ENCODE measurements at regions not wholly inside any gene's neighbourhood (a gene's known extent, or its start where the extent isn't known, plus 50 kb on each side); places are given as distances from the start of the nearest gene placed in this dataset.

- Histone ChIP-seq H3K27ac (ENCODE audit: low read depth, low read length) (no peak overlapping the region), H3K36me3 (ENCODE audit: insufficient read depth, low read length) (no peaks in the 10 kb centered on the region), H2AFZ (ENCODE audit: low read depth, low read length) (peak overlapping the region; percentile 2), H3K4me3 (ENCODE audit: insufficient read depth, low read depth, low read length) (no peak overlapping the region), H3K79me2 (ENCODE audit: insufficient read depth, low read length) (no peaks in the 10 kb centered on the region), H4K20me1 (ENCODE audit: insufficient read depth, low read length) (no peaks in the 10 kb centered on the region), H3K9ac (ENCODE audit: low read length) (no peak overlapping the region), H3K4me1 (ENCODE audit: insufficient read depth, low read length) (peaks cover 20% of the 10 kb centered on the region), H3K9me3 (ENCODE audit: insufficient read depth, low read depth, low read length) (no peaks in the 10 kb centered on the region), H3K27me3 (ENCODE audit: insufficient read depth, low read length) (no peaks in the 10 kb centered on the region), H3K4me2 (ENCODE audit: low read length) (peak overlapping the region; percentile 33)
- H3K4me3 Mint-ChIP-seq (ENCODE audit: unreplicated experiment) = no peak overlapping the region
- no peak for DNase-seq (ENCODE audit: low read depth)
- peaks cover 10% of the 10 kb centered on the region for H3K4me1 Mint-ChIP-seq (ENCODE audit: low read depth, unreplicated experiment)
- H3K9me3 Mint-ChIP-seq (ENCODE audit: unreplicated experiment) = peaks cover 6% of the 10 kb centered on the region
- FAIRE-seq = no peak
- H3K36me3 Mint-ChIP-seq (ENCODE audit: low read depth, unreplicated experiment) = peaks cover 5% of the 10 kb centered on the region
- no peak for TF ChIP-seq CTCF (IDR thresholded peaks at IDR 0.05; ENCODE audit: insufficient read depth, low read depth, low read length)
- TF ChIP-seq EZH2 (IDR thresholded peaks at IDR 0.05; ENCODE audit: insufficient read depth, low read length) = no peak
- no peak overlapping the region for H3K27ac Mint-ChIP-seq (ENCODE audit: unreplicated experiment)
- H3K27me3 Mint-ChIP-seq (ENCODE audit: low read depth, unreplicated experiment) = no peaks in the 10 kb centered on the region
Measured at GRCh38 chr13:50419331-50419865, 404.2 kb downstream of the KCNRG start.

- Histone ChIP-seq H3K79me2 (ENCODE audit: insufficient read depth, low read length) (no peaks in the 10 kb centered on the region), H3K4me2 (ENCODE audit: low read length) (peak overlapping the region; percentile 33), H3K9ac (ENCODE audit: low read length) (no peak overlapping the region), H3K36me3 (ENCODE audit: insufficient read depth, low read length) (no peaks in the 10 kb centered on the region), H3K27ac (ENCODE audit: low read depth, low read length) (no peak overlapping the region), H3K4me1 (ENCODE audit: insufficient read depth, low read length) (peaks cover 20% of the 10 kb centered on the region), H3K4me3 (ENCODE audit: insufficient read depth, low read depth, low read length) (no peak overlapping the region), H2AFZ (ENCODE audit: low read depth, low read length) (peak overlapping the region; percentile 2), H3K27me3 (ENCODE audit: insufficient read depth, low read length) (no peaks in the 10 kb centered on the region), H4K20me1 (ENCODE audit: insufficient read depth, low read length) (no peaks in the 10 kb centered on the region), H3K9me3 (ENCODE audit: insufficient read depth, low read depth, low read length) (no peaks in the 10 kb centered on the region)
- FAIRE-seq (no peak), DNase-seq (ENCODE audit: low read depth) (no peak)
- Mint-ChIP-seq H3K36me3 (ENCODE audit: low read depth, unreplicated experiment) (peaks cover 5% of the 10 kb centered on the region), H3K27me3 (ENCODE audit: low read depth, unreplicated experiment) (no peaks in the 10 kb centered on the region), H3K9me3 (ENCODE audit: unreplicated experiment) (peaks cover 6% of the 10 kb centered on the region), H3K4me1 (ENCODE audit: low read depth, unreplicated experiment) (peaks cover 10% of the 10 kb centered on the region), H3K4me3 (ENCODE audit: unreplicated experiment) (no peak overlapping the region), H3K27ac (ENCODE audit: unreplicated experiment) (no peak overlapping the region)
- TF ChIP-seq EZH2 (IDR thresholded peaks at IDR 0.05; ENCODE audit: insufficient read depth, low read length) (no peak), CTCF (IDR thresholded peaks at IDR 0.05; ENCODE audit: insufficient read depth, low read depth, low read length) (no peak)
Measured at GRCh38 chr13:50419896-50420295, 404.7 kb downstream of the KCNRG start.

- Histone ChIP-seq H3K4me3 (ENCODE audit: insufficient read depth, low read depth, low read length) (no peak overlapping the region), H4K20me1 (ENCODE audit: insufficient read depth, low read length) (no peaks in the 10 kb centered on the region), H3K27me3 (ENCODE audit: insufficient read depth, low read length) (no peaks in the 10 kb centered on the region), H3K79me2 (ENCODE audit: insufficient read depth, low read length) (no peaks in the 10 kb centered on the region), H3K4me2 (ENCODE audit: low read length) (peak overlapping the region; percentile 28), H3K9ac (ENCODE audit: low read length) (no peak overlapping the region), H3K27ac (ENCODE audit: low read depth, low read length) (peak overlapping the region; percentile 1), H3K9me3 (ENCODE audit: insufficient read depth, low read depth, low read length) (no peaks in the 10 kb centered on the region), H3K4me1 (ENCODE audit: insufficient read depth, low read length) (peaks cover 20% of the 10 kb centered on the region), H3K36me3 (ENCODE audit: insufficient read depth, low read length) (no peaks in the 10 kb centered on the region), H2AFZ (ENCODE audit: low read depth, low read length) (no peak overlapping the region)
- Mint-ChIP-seq H3K27ac (ENCODE audit: unreplicated experiment) (no peak overlapping the region), H3K27me3 (ENCODE audit: low read depth, unreplicated experiment) (no peaks in the 10 kb centered on the region), H3K4me3 (ENCODE audit: unreplicated experiment) (no peak overlapping the region), H3K36me3 (ENCODE audit: low read depth, unreplicated experiment) (peaks cover 2% of the 10 kb centered on the region), H3K9me3 (ENCODE audit: unreplicated experiment) (no peaks in the 10 kb centered on the region), H3K4me1 (ENCODE audit: low read depth, unreplicated experiment) (peaks cover 10% of the 10 kb centered on the region)
- no peak for FAIRE-seq
- no peak for DNase-seq (ENCODE audit: low read depth)
- TF ChIP-seq CTCF (IDR thresholded peaks at IDR 0.05; ENCODE audit: insufficient read depth, low read depth, low read length) = no peak
- TF ChIP-seq EZH2 (IDR thresholded peaks at IDR 0.05; ENCODE audit: insufficient read depth, low read length) = no peak
Measured at GRCh38 chr13:50420718-50421472, 405.7 kb downstream of the KCNRG start.

All from astrocyte (in vitro differentiated cells and primary cell).